Fibroblast of pulmonary artery (primary cell): ENCODE measurements at regions not wholly inside any gene's neighbourhood (a gene's known extent, or its start where the extent isn't known, plus 50 kb on each side); places are given as distances from the start of the nearest gene placed in this dataset.
"Not testable (repeated sequence)": the region's sequence is repeated elsewhere in the genome, so short reads cannot be mapped to it uniquely, and the experiment has no call there.

ENCODE experiments used
- DNase-seq: peaks from one replicate; pipeline ENCODE4 v3.0.0-alpha.2; 2010; ENCODE audit warnings: low read depth
- H3K4me3 ChIP-seq: replicated peaks from 2 replicates; pipeline ENCODE4 v1.5.1; 2011; ENCODE audit warnings: low read depth, mild to moderate bottlenecking, control low read depth, low read length, moderate library complexity
- CTCF ChIP-seq: IDR thresholded peaks from 2 replicates; pipeline ENCODE4 v1.5.1; 2011; ENCODE audit warnings: mild to moderate bottlenecking, control low read depth, low read length, inconsistent platforms; ENCODE audit errors: missing control alignments

GRCh38 chr3:182149594-182149993, 437.9 kb downstream of the SOX2 start:
- H3K4me3 ChIP-seq, result no peak overlapping the region
- no peak for TF ChIP-seq CTCF
- DNase-seq, result no peak

- not testable (repeated sequence) for DNase-seq, H3K4me3 ChIP-seq
These were observed 444.6 kb downstream of the SOX2 start for GRCh38 chr3:182156326-182156725.

GRCh38 chr3:182165234-182165633, 453.5 kb downstream of the SOX2 start:
- no peak overlapping the region for H3K4me3 ChIP-seq
- DNase-seq, result no peak
- no peak for TF ChIP-seq CTCF

GRCh38 chr3:182172534-182172933, 460.8 kb downstream of the SOX2 start:
- no peak for DNase-seq
- no peak for TF ChIP-seq CTCF
- H3K4me3 ChIP-seq, result no peak overlapping the region

- TF ChIP-seq CTCF, result no peak
- no peak for DNase-seq
- H3K4me3 ChIP-seq, result no peak overlapping the region
These were observed 466.9 kb downstream of the SOX2 start for GRCh38 chr3:182178488-182179200.

- no peak for TF ChIP-seq CTCF
- DNase-seq, result no peak
- H3K4me3 ChIP-seq, result no peak overlapping the region
These were observed 467.9 kb downstream of the SOX2 start for GRCh38 chr3:182179631-182180030.

GRCh38 chr3:182180654-182181385, 469.1 kb downstream of the SOX2 start:
- DNase-seq, result no peak
- TF ChIP-seq CTCF, result no peak
- no peak overlapping the region for H3K4me3 ChIP-seq
